ENCODE measurements at regions not wholly inside any gene's neighbourhood (a gene's known extent, or its start where the extent isn't known, plus 50 kb on each side); places are given as distances from the start of the nearest gene placed in this dataset.

DNA sequence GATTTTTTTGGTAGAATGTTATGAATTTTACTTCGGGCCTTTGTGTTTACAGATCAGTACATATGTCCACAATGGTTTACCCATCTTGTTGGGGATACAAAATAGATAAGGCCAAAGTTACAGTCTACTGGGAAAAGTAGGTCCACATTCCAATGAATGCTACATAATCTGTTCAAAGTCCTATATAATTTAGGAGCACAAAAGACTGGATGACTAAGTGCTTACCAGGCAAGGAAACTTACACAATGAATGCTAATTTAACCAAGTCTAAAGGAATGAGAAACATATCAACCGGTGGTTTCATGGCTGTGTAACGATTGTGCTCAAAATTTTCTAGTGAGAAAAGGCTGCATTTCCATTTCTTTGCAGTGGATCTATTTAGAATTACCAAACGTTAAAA, 97.4 kb upstream of the TRPM3 start:
- TF ChIP-seq TAF1 (IDR thresholded peaks at IDR 0.05; ENCODE audit: borderline replicate concordance, insufficient read depth, low read length) (no peak), POLR2AphosphoS5 (IDR thresholded peaks at IDR 0.05; ENCODE audit: low read depth, low read length) (no peak), FOXP2 (optimal IDR thresholded peaks at IDR 0.05; ENCODE audit: borderline replicate concordance, extremely low read depth, extremely low read length, insufficient read depth) (no peak), SIN3A (IDR thresholded peaks at IDR 0.05; ENCODE audit: borderline replicate concordance, insufficient read depth, low read length) (no peak)
- TF ChIP-seq, protein P1, sequence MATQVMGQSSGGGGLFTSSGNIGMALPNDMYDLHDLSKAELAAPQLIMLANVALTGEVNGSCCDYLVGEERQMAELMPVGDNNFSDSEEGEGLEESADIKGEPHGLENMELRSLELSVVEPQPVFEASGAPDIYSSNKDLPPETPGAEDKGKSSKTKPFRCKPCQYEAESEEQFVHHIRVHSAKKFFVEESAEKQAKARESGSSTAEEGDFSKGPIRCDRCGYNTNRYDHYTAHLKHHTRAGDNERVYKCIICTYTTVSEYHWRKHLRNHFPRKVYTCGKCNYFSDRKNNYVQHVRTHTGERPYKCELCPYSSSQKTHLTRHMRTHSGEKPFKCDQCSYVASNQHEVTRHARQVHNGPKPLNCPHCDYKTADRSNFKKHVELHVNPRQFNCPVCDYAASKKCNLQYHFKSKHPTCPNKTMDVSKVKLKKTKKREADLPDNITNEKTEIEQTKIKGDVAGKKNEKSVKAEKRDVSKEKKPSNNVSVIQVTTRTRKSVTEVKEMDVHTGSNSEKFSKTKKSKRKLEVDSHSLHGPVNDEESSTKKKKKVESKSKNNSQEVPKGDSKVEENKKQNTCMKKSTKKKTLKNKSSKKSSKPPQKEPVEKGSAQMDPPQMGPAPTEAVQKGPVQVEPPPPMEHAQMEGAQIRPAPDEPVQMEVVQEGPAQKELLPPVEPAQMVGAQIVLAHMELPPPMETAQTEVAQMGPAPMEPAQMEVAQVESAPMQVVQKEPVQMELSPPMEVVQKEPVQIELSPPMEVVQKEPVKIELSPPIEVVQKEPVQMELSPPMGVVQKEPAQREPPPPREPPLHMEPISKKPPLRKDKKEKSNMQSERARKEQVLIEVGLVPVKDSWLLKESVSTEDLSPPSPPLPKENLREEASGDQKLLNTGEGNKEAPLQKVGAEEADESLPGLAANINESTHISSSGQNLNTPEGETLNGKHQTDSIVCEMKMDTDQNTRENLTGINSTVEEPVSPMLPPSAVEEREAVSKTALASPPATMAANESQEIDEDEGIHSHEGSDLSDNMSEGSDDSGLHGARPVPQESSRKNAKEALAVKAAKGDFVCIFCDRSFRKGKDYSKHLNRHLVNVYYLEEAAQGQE (IDR thresholded peaks at IDR 0.05; ENCODE audit: insufficient read depth in 1 of 2, low read depth in 2 of 2, low read length in 2 of 2) = no peak

DNA sequence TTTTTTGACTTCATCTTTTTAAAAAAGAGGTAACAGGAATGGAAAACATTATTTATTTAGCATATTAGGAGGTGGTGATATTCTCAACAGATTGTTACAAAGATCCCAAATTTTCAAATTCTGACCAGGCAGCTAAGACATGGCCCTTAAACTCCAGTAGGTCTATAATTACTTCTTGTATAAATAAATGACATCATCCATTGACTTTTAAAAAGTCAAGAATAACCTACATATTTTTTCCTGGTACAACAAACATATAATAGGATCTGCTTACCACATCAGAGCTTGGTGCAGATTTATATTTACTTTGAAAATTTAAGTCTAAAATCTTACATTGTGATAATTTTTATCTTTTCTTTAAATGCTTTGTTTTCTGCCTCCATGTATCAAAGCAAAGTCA, 92.2 kb upstream of the TRPM3 start:
- no peak for TF ChIP-seq POLR2AphosphoS5 (IDR thresholded peaks at IDR 0.05; ENCODE audit: low read depth, low read length)
- no peak for TF ChIP-seq TAF1 (IDR thresholded peaks at IDR 0.05; ENCODE audit: borderline replicate concordance, insufficient read depth, low read length)
- no peak for TF ChIP-seq FOXP2 (optimal IDR thresholded peaks at IDR 0.05; ENCODE audit: borderline replicate concordance, extremely low read depth, extremely low read length, insufficient read depth)
- TF ChIP-seq, protein P1 (IDR thresholded peaks at IDR 0.05; ENCODE audit: insufficient read depth in 1 of 2, low read depth in 2 of 2, low read length in 2 of 2) = no peak
- TF ChIP-seq SIN3A (IDR thresholded peaks at IDR 0.05; ENCODE audit: borderline replicate concordance, insufficient read depth, low read length) = no peak

DNA sequence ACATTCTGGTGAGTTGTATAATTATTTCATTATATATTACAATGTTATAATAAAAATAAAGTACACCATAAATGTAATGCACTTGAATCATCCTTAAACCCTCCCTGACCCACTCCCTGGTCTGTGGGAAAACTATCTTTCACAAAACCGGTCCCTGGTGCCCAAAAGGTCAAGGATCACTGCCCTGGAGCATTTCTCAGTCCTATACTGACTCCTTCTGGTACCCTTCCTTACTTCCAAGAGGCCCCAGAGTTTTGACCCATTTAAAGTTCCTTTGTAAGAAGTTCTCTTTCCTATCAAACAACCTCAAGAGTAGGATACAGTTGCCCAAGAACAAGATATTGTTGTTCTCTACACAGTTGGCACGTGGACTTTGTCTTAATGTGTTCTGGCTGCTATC, 88.9 kb upstream of the TRPM3 start:
- TF ChIP-seq SIN3A (IDR thresholded peaks at IDR 0.05; ENCODE audit: borderline replicate concordance, insufficient read depth, low read length) (no peak), FOXP2 (optimal IDR thresholded peaks at IDR 0.05; ENCODE audit: borderline replicate concordance, extremely low read depth, extremely low read length, insufficient read depth) (no peak), POLR2AphosphoS5 (IDR thresholded peaks at IDR 0.05; ENCODE audit: low read depth, low read length) (no peak), TAF1 (IDR thresholded peaks at IDR 0.05; ENCODE audit: borderline replicate concordance, insufficient read depth, low read length) (no peak)
- TF ChIP-seq, protein P1 (IDR thresholded peaks at IDR 0.05; ENCODE audit: insufficient read depth in 1 of 2, low read depth in 2 of 2, low read length in 2 of 2) = no peak

DNA sequence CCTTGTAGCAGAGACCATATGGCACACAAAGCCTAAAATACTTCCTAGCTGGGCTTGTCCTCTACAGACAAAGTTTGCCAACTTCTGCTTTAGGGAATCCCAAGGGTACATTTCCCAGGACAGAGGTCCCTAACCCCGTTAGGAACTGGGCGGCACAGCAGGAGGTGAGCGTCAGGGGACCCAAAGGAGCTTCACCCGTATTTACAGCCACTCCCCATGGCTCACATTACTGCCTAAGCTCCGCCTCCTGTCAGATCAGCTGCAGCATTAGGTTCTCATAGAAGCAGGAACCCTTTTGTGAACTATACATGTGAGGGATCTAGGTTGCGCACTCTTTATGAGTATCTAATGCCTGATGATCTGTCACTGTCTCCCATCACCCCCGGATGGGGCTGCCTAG, 88.5 kb upstream of the TRPM3 start:
- TF ChIP-seq SIN3A (IDR thresholded peaks at IDR 0.05; ENCODE audit: borderline replicate concordance, insufficient read depth, low read length) (no peak), FOXP2 (optimal IDR thresholded peaks at IDR 0.05; ENCODE audit: borderline replicate concordance, extremely low read depth, extremely low read length, insufficient read depth) (no peak)

DNA sequence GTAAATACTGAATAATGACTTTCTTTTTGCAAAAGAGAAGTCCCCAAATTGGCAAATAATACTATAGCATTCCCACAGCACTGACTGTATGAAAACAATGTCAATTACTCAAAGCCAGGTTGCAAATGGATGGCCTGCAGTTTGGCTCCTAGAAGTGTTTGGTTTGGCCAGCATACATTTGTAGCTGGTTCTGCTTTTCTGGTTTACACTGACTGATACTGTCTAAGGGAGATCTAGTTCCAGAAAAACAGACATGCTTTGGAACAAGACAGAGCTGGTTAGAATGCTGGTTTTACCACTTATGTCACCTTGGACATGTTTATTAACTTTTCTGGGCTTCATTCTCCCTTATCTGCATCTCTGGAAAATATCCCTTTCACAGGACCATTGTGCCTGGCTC, 81.5 kb upstream of the TRPM3 start:
- TF ChIP-seq POLR2AphosphoS5 (IDR thresholded peaks at IDR 0.05; ENCODE audit: low read depth, low read length) (no peak), SIN3A (IDR thresholded peaks at IDR 0.05; ENCODE audit: borderline replicate concordance, insufficient read depth, low read length) (no peak), FOXP2 (optimal IDR thresholded peaks at IDR 0.05; ENCODE audit: borderline replicate concordance, extremely low read depth, extremely low read length, insufficient read depth) (no peak), TAF1 (IDR thresholded peaks at IDR 0.05; ENCODE audit: borderline replicate concordance, insufficient read depth, low read length) (no peak)
- TF ChIP-seq, protein P1 (IDR thresholded peaks at IDR 0.05; ENCODE audit: insufficient read depth in 1 of 2, low read depth in 2 of 2, low read length in 2 of 2) = no peak

Data from PFSK-1 (cell line).